MCF 10A (cell line): ENCODE measurements at regions not wholly inside any gene's neighbourhood (a gene's known extent, or its start where the extent isn't known, plus 50 kb on each side); places are given as distances from the start of the nearest gene placed in this dataset.

Experiments used
- BruUV-seq: library from RNA; stranded (reverse); fragments of 400-500 nt; replicated peaks from 2 replicates; lab custom pipeline; 2021; lab: Mats Ljungman, UMichigan
- CTCF ChIA-PET: fragments of 300-600 bp; sonication (Branson Sonifier 250); formaldehyde crosslinking; extraction: SDS; loops from one replicate; lab custom pipeline; 2021; ENCODE audit warnings: antibody characterized with exemption, inconsistent platforms; lab: Yijun Ruan, JAX
- POLR2A ChIA-PET: fragments of 300-600, 350-650 bp; sonication (Branson Sonifier 250); formaldehyde crosslinking; extraction: SDS; loops from one replicate; lab custom pipeline; 2020; ENCODE audit warnings: antibody characterized with exemption, inconsistent platforms; lab: Yijun Ruan, JAX
- DNase-seq: peaks from one replicate; pipeline ENCODE4 v3.0.0-alpha.2; 2018; ENCODE audit not compliant: unreplicated experiment
- H3K27ac Mint-ChIP-seq: one replicate; pipeline ENCODE4 v1.8.0; 2022; ENCODE audit warnings: mild to moderate bottlenecking, low read depth, mixed read lengths; ENCODE audit not compliant: unreplicated experiment
- H3K27me3 Mint-ChIP-seq: one replicate; pipeline ENCODE4 v1.8.0; 2022; ENCODE audit warnings: mixed read lengths; ENCODE audit not compliant: insufficient read depth, unreplicated experiment
- H3K36me3 Mint-ChIP-seq: one replicate; pipeline ENCODE4 v1.8.0; 2022; ENCODE audit warnings: mild to moderate bottlenecking, moderate library complexity, mixed read lengths; ENCODE audit not compliant: insufficient read depth, unreplicated experiment
- H3K4me1 Mint-ChIP-seq: one replicate; pipeline ENCODE4 v1.8.0; 2022; ENCODE audit warnings: mixed read lengths; ENCODE audit not compliant: insufficient read depth, unreplicated experiment
- H3K4me3 Mint-ChIP-seq: one replicate; pipeline ENCODE4 v1.8.0; 2022; ENCODE audit warnings: mild to moderate bottlenecking, moderate library complexity, mixed read lengths; ENCODE audit not compliant: unreplicated experiment
- H3K9me3 Mint-ChIP-seq: one replicate; pipeline ENCODE4 v1.8.0; 2022; ENCODE audit warnings: mixed read lengths; ENCODE audit not compliant: unreplicated experiment
- CTCF ChIP-seq: fragments of 200-600 bp; IDR thresholded peaks from one replicate; pipeline ENCODE4 v1.8.0; 2022; ENCODE audit warnings: antibody characterized with exemption, mild to moderate bottlenecking; ENCODE audit not compliant: unreplicated experiment
- intact Hi-C: fragments of 100-400 bp; cut with micrococcal nuclease; formaldehyde crosslinking; loops from 2 replicates; pipeline ENCODE4 v1.14.1; 2022

- ChIA-PET POLR2A (interaction anchor here (0.7 kb wide), 1 partner anchor 307 kb away, joined by 3 read pairs; no protein-coding TSS in a partner anchor), CTCF (interaction anchor here (0.8 to 1.0 kb wide), 2 partner anchors 388 to 748 kb away, joined by 3 read pairs; no protein-coding TSS in a partner anchor)
- Mint-ChIP-seq H3K4me3 (no peak overlapping the region), H3K9me3 (no peaks in the 10 kb centered on the region), H3K27ac (no peak overlapping the region), H3K36me3 (no peaks in the 10 kb centered on the region), H3K4me1 (no peaks in the 10 kb centered on the region), H3K27me3 (no peaks in the 10 kb centered on the region)
- intact Hi-C loops: no loop called here
- no peak for TF ChIP-seq CTCF
- no TSS peak for BruUV-seq
- peak; percentile 1 for DNase-seq
These were observed 346.7 kb downstream of the IL20RB start for GRCh38 chr3:137304313-137305056.

GRCh38 chr3:137324114-137324513 lies 366.3 kb downstream of the IL20RB start:
- no peak for DNase-seq
- no peaks in the 10 kb centered on the region for H3K4me1 Mint-ChIP-seq
- no TSS peak for BruUV-seq
- H3K36me3 Mint-ChIP-seq: no peaks in the 10 kb centered on the region
- H3K4me3 Mint-ChIP-seq: no peak overlapping the region
- ChIA-PET POLR2A (no interaction called here), CTCF (interaction anchor here (0.7 kb wide), 1 partner anchor 23 kb away, joined by 3 read pairs; no protein-coding TSS in a partner anchor)
- peaks cover 11% of the 10 kb centered on the region for H3K27me3 Mint-ChIP-seq
- H3K9me3 Mint-ChIP-seq: no peaks in the 10 kb centered on the region
- intact Hi-C loops: no loop called here
- TF ChIP-seq CTCF: no peak
- no peak overlapping the region for H3K27ac Mint-ChIP-seq

- Mint-ChIP-seq H3K4me1 (no peaks in the 10 kb centered on the region), H3K36me3 (no peaks in the 10 kb centered on the region), H3K4me3 (no peak overlapping the region), H3K27me3 (peaks cover 12% of the 10 kb centered on the region), H3K27ac (no peak overlapping the region), H3K9me3 (no peaks in the 10 kb centered on the region)
- ChIA-PET POLR2A (interaction anchor here (0.7 kb wide), 1 partner anchor 618 kb away, joined by 4 read pairs; no protein-coding TSS in a partner anchor), CTCF (interaction anchor here (0.7 kb wide), 1 partner anchor 621 kb away, joined by 5 read pairs; no protein-coding TSS in a partner anchor)
- BruUV-seq: no TSS peak
- intact Hi-C loops: no loop called here
- DNase-seq: no peak
- TF ChIP-seq CTCF: no peak
These were observed 367.4 kb downstream of the IL20RB start for GRCh38 chr3:137325170-137325569.

- Mint-ChIP-seq H3K36me3 (no peaks in the 10 kb centered on the region), H3K9me3 (peaks cover 2% of the 10 kb centered on the region), H3K27me3 (peaks cover 19% of the 10 kb centered on the region), H3K4me3 (no peak overlapping the region), H3K27ac (no peak overlapping the region), H3K4me1 (no peaks in the 10 kb centered on the region)
- CTCF ChIA-PET: no interaction called here
- no TSS peak for BruUV-seq
- POLR2A ChIA-PET: no interaction called here
- DNase-seq: no peak
- intact Hi-C loops: no loop called here
- TF ChIP-seq CTCF: no peak
These were observed 368.2 kb downstream of the IL20RB start for GRCh38 chr3:137325934-137326333.
